H1 (cell line): ENCODE measurements at regions not wholly inside any gene's neighbourhood (a gene's known extent, or its start where the extent isn't known, plus 50 kb on each side); places are given as distances from the start of the nearest gene placed in this dataset.

ENCODE experiments used
- CTCF ChIA-PET: fragments of 300-600 bp; sonication (Branson Sonifier 250); formaldehyde crosslinking; loops from one replicate; lab custom pipeline; 2021; ENCODE audit not compliant: partially characterized antibody; lab: Charles Lee
- POLR2A ChIA-PET: fragments of 300-600 bp; sonication (Branson Sonifier 250); formaldehyde crosslinking; loops from one replicate; lab custom pipeline; 2021; ENCODE audit warnings: inconsistent platforms; ENCODE audit not compliant: partially characterized antibody; lab: Charles Lee
- DNase-seq, 2 experiments: peaks; one replicate each; pipeline versions ENCODE4 v3.0.0 to v3.0.0-alpha.2; 2010 to 2022; ENCODE audit warnings: low spot score in 2 of 2, low read depth in 1 of 2, mixed read lengths in 1 of 2
- FAIRE-seq: peaks from 2 replicates; lab custom pipeline; 2011; peaks lifted over from hg19 to GRCh38; lab: Jason Lieb, UNC
- H2AFZ ChIP-seq: 2 replicates; pipeline ENCODE4 v1.8.1; 2012; ENCODE audit warnings: low read length, inconsistent platforms
- H2AK5ac ChIP-seq: 2 replicates; pipeline ENCODE4 v1.6.1; 2013; ENCODE audit warnings: low read depth, low read length
- H2BK120ac ChIP-seq: replicated peaks from 2 replicates; pipeline ENCODE3; 2013; ENCODE audit warnings: low read depth, low read length, inconsistent platforms
- H2BK12ac ChIP-seq: 2 replicates; pipeline ENCODE4 v1.6.1; 2013; ENCODE audit warnings: low read depth, low read length
- H2BK15ac ChIP-seq: 2 replicates; pipeline ENCODE4 v1.6.1; 2013; ENCODE audit warnings: low read length
- H2BK20ac ChIP-seq: 2 replicates; pipeline ENCODE4 v1.6.1; 2013; ENCODE audit warnings: low read length
- H2BK5ac ChIP-seq: 2 replicates; pipeline ENCODE4 v1.6.1; 2013; ENCODE audit warnings: low read depth, low read length
- H3K14ac ChIP-seq: 2 replicates; pipeline ENCODE4 v1.6.1; 2013; ENCODE audit warnings: inconsistent platforms; ENCODE audit not compliant: insufficient read length
- H3K18ac ChIP-seq: 2 replicates; pipeline ENCODE4 v1.6.1; 2013; ENCODE audit warnings: low read length; ENCODE audit errors: extremely low read depth
- H3K23ac ChIP-seq: 2 replicates; pipeline ENCODE4 v1.6.1; 2013; ENCODE audit warnings: inconsistent platforms; ENCODE audit not compliant: insufficient read length
- H3K23me2 ChIP-seq: 2 replicates; pipeline ENCODE4 v1.6.1; 2013; ENCODE audit warnings: low read depth, low read length
- H3K27ac ChIP-seq: 2 replicates; pipeline ENCODE4 v1.6.1; 2011; ENCODE audit warnings: low read depth, low read length, inconsistent platforms
- H3K27me3 ChIP-seq, 4 experiments: replicated peaks in 1 of 4; 1 replicate in 1 of 4; 2 replicates in 3 of 4; pipeline versions ENCODE4 v1.6.1 to v1.8.1; 2011 to 2013; ENCODE audit warnings: low read length in 3 of 4, mild to moderate bottlenecking in 3 of 4, inconsistent platforms in 2 of 4, mixed read lengths in 2 of 4, moderate library complexity in 1 of 4; ENCODE audit not compliant: control insufficient read depth in 3 of 4, insufficient read depth in 3 of 4; ENCODE audit errors: extremely low read depth in 1 of 4
- H3K36me3 ChIP-seq, 4 experiments: 2 replicates each; pipeline versions ENCODE4 v1.6.1 to v1.8.1; 2011 to 2013; ENCODE audit warnings: mild to moderate bottlenecking in 4 of 4, low read length in 3 of 4, moderate library complexity in 2 of 4, control low read depth in 1 of 4, inconsistent platforms in 1 of 4; ENCODE audit not compliant: insufficient read depth in 4 of 4, control insufficient read depth in 2 of 4
- H3K4ac ChIP-seq: replicated peaks from 2 replicates; pipeline ENCODE3; 2013; ENCODE audit warnings: low read length, low read depth, mixed read lengths, inconsistent platforms; ENCODE audit not compliant: insufficient read length
- H3K4me1 ChIP-seq, 4 experiments: replicated peaks in 1 of 4; 1 replicate in 1 of 4; 2 replicates in 3 of 4; pipeline versions ENCODE4 v1.6.1 to v1.8.1; 2011 to 2013; ENCODE audit warnings: low read length in 3 of 4, inconsistent platforms in 2 of 4, mixed read lengths in 1 of 4; ENCODE audit not compliant: insufficient read depth in 4 of 4, control insufficient read depth in 3 of 4
- H3K4me2 ChIP-seq, 2 experiments: 2 replicates each; pipeline versions ENCODE4 v1.6.1 to v1.8.1; 2011 to 2013; ENCODE audit warnings: low read depth in 2 of 2, low read length in 2 of 2, control low read depth in 1 of 2, inconsistent platforms in 1 of 2, mild to moderate bottlenecking in 1 of 2; ENCODE audit not compliant: insufficient read depth in 1 of 2
- H3K4me3 ChIP-seq, 4 experiments: fragments of 200-600, 300-600 bp in 1 of 4; sonication (generic), shearing (Covaris generic), sonication (Bioruptor Twin) in 1 of 4; 2 replicates each; pipeline versions ENCODE4 v1.5.1 to v1.8.1; 2011 to 2016; ENCODE audit warnings: low read length in 4 of 4, low read depth in 3 of 4, control low read depth in 2 of 4, inconsistent platforms in 2 of 4, mild to moderate bottlenecking in 2 of 4, mixed read lengths in 1 of 4, moderate library complexity in 1 of 4; ENCODE audit not compliant: insufficient read depth in 2 of 4; ENCODE audit errors: extremely low read depth in 1 of 4
- H3K56ac ChIP-seq: replicated peaks from 2 replicates; pipeline ENCODE3; 2013; ENCODE audit warnings: low read depth, mild to moderate bottlenecking, mixed read lengths, low read length, inconsistent platforms; ENCODE audit not compliant: insufficient read length
- H3K79me1 ChIP-seq: 2 replicates; pipeline ENCODE4 v1.6.1; 2013; ENCODE audit warnings: low read depth, low read length, control low read depth
- H3K79me2 ChIP-seq, 2 experiments: 2 replicates each; pipeline versions ENCODE4 v1.6.1 to v1.8.1; 2012 to 2013; ENCODE audit warnings: low read length in 2 of 2, mild to moderate bottlenecking in 2 of 2, inconsistent platforms in 1 of 2; ENCODE audit not compliant: insufficient read depth in 2 of 2, control insufficient read depth in 1 of 2
- H3K9ac ChIP-seq, 4 experiments: replicated peaks in 1 of 4; 1 replicate in 1 of 4; 2 replicates in 3 of 4; pipeline versions ENCODE4 v1.6.1 to v1.8.1; 2011 to 2013; ENCODE audit warnings: low read depth in 3 of 4, low read length in 3 of 4, control low read depth in 2 of 4, mild to moderate bottlenecking in 2 of 4, moderate library complexity in 2 of 4, inconsistent platforms in 1 of 4; ENCODE audit errors: extremely low read depth in 1 of 4
- H3K9me3 ChIP-seq, 2 experiments: 2 replicates each; pipeline versions ENCODE4 v1.6.1 to v1.8.1; 2012 to 2013; ENCODE audit warnings: mild to moderate bottlenecking in 2 of 2, moderate library complexity in 2 of 2, control low read depth in 1 of 2, inconsistent platforms in 1 of 2, low read depth in 1 of 2, low read length in 1 of 2, mixed read lengths in 1 of 2; ENCODE audit not compliant: insufficient read depth in 2 of 2
- H4K20me1 ChIP-seq, 2 experiments: replicated peaks in 1 of 2; 2 replicates each; pipeline versions ENCODE3 to v1.8.1; 2011 to 2013; ENCODE audit warnings: inconsistent platforms in 2 of 2, low read length in 2 of 2, mild to moderate bottlenecking in 1 of 2; ENCODE audit not compliant: insufficient read depth in 2 of 2, control insufficient read depth in 1 of 2
- H4K5ac ChIP-seq: 2 replicates; pipeline ENCODE4 v1.6.1; 2013; ENCODE audit warnings: low read length, low read depth, mixed read lengths, inconsistent platforms; ENCODE audit not compliant: insufficient read length
- H4K8ac ChIP-seq: 2 replicates; pipeline ENCODE4 v1.8.0; 2013; ENCODE audit warnings: mild to moderate bottlenecking, moderate library complexity, low read length, inconsistent platforms; ENCODE audit not compliant: insufficient read depth; ENCODE audit errors: extremely low read depth
- H4K91ac ChIP-seq: replicated peaks from 2 replicates; pipeline ENCODE3; 2013; ENCODE audit warnings: low read length, mixed read lengths, inconsistent platforms; ENCODE audit not compliant: insufficient read length
- ASH2L ChIP-seq: fragments of 200-600, 300-600 bp; sonication (generic); IDR thresholded peaks from one replicate; pipeline ENCODE4 v1.7.1; 2017; ENCODE audit warnings: low read length
- ATF3 ChIP-seq: IDR thresholded peaks from 2 replicates; pipeline ENCODE4 v1.6.1; 2011; ENCODE audit warnings: low read depth, mild to moderate bottlenecking, low read length; ENCODE audit not compliant: insufficient read depth
- BACH1 ChIP-seq: IDR thresholded peaks from 2 replicates; pipeline ENCODE4 v1.6.1; 2012; ENCODE audit warnings: low read length, improper control_type of control experiment
- CEBPB ChIP-seq: IDR thresholded peaks from 2 replicates; pipeline ENCODE4 v1.6.1; 2012; ENCODE audit warnings: low read depth, low read length
- CREB1 ChIP-seq: IDR thresholded peaks from 2 replicates; pipeline ENCODE4 v1.6.1; 2012; ENCODE audit warnings: inconsistent platforms
- CTBP2 ChIP-seq: IDR thresholded peaks from 2 replicates; pipeline ENCODE4 v1.7.0; 2011; ENCODE audit warnings: borderline replicate concordance, mild to moderate bottlenecking, moderate library complexity, mixed read lengths, low read length; ENCODE audit not compliant: insufficient read depth, insufficient read length
- EGR1 ChIP-seq: IDR thresholded peaks from 2 replicates; pipeline ENCODE4 v1.6.1; 2011; ENCODE audit warnings: low read depth, low read length, borderline replicate concordance
- EZH2 ChIP-seq: fragments of 200-600 bp; sonication (generic); IDR thresholded peaks from 2 replicates; pipeline ENCODE4 v1.7.1; 2012; ENCODE audit warnings: low read depth, mild to moderate bottlenecking, moderate library complexity, low read length, inconsistent platforms; ENCODE audit not compliant: severe bottlenecking
- FOSL1 ChIP-seq: IDR thresholded peaks from 2 replicates; pipeline ENCODE4 v1.6.1; 2011; ENCODE audit warnings: mild to moderate bottlenecking, low read depth, low read length, moderate library complexity; ENCODE audit not compliant: insufficient read depth
- KDM1A ChIP-seq: fragments of 200-600, 300-600 bp; sonication (generic); IDR thresholded peaks from 2 replicates; pipeline ENCODE4 v1.7.1; 2016; ENCODE audit warnings: mild to moderate bottlenecking, low read length, borderline replicate concordance
- ZNF274 ChIP-seq: IDR thresholded peaks from 2 replicates; pipeline ENCODE4 v1.7.0; 2012; ENCODE audit warnings: low read length, borderline replicate concordance; ENCODE audit errors: extremely low read depth
- WGBS, 2 experiments: shearing (Covaris generic) in 1 of 2; methylation state at CpG; one replicate each; pipeline versions ENCODE4 v1.1.6 to v1.1.7; 2013 to 2015; ENCODE audit warnings: low lambda C conversion rate in 2 of 2, mixed read lengths in 2 of 2, inconsistent platforms in 1 of 2, low coverage in 1 of 2, missing lambda C conversion rate in 1 of 2; ENCODE audit not compliant: insufficient replicate concordance in 2 of 2, insufficient coverage in 1 of 2, insufficient read length in 1 of 2; ENCODE audit errors: extremely low coverage in 1 of 2, missing lambda C conversion rate in 1 of 2; 5-methylcytosine and 5-hydroxymethylcytosine counted together
- TF ChIP-seq, protein P1 (sequence below): IDR thresholded peaks from 2 replicates; pipeline ENCODE4 v1.6.1; 2012; ENCODE audit warnings: low read length, inconsistent platforms

DNA sequence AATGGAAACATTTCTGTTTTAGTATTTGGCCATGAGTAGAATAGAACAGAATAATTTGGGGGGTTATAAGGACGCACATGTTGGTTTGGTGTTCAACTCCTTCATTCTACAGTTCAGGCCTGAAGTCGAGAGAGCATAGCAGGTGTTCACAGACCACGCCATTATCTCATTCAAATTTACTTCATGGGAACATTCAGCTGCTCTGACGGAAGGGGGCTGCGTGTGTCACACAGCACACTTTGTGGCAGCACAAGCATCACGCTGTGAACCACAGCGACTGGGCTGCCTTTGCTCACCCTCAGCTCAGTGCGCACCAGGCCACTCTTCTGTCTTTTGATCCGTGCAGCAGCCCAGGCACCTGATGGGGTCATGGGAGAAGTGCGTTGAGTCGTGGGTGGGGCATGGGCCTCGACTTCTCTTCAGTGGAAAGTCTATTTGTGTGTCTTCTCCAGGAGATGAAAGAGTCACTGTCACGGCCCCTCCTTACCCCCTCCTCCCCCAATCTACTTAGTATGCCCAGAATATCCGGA is 348.6 kb upstream of the SALL3 start:
- H3K9ac ChIP-seq = no peak overlapping the region
- FAIRE-seq = no peak
- H3K4me1 ChIP-seq = no peaks in the 10 kb centered on the region
- H4K20me1 ChIP-seq = peaks cover 0 to 4% of the 10 kb centered on the region in 2 experiments
- H2BK120ac ChIP-seq = no peak overlapping the region
- no peak overlapping the region for H2BK20ac ChIP-seq
- ChIA-PET CTCF (no interaction called here), POLR2A (no interaction called here)
- no peak overlapping the region for H2BK15ac ChIP-seq
- H4K8ac ChIP-seq = no peak overlapping the region
- H3K18ac ChIP-seq = no peak overlapping the region
- no peak overlapping the region for H4K91ac ChIP-seq
- H3K36me3 ChIP-seq = no peaks in the 10 kb centered on the region; a peak in 1 of 8 replicates
- no peak overlapping the region for H3K4me2 ChIP-seq
- H3K56ac ChIP-seq = no peak overlapping the region
- H2BK12ac ChIP-seq = no peak overlapping the region
- no peak overlapping the region for H2AK5ac ChIP-seq
- H3K4ac ChIP-seq = no peak overlapping the region
- no peak overlapping the region for H3K23ac ChIP-seq
- peaks cover 9 to 12% of the 10 kb centered on the region in 2 experiments; a peak in 2 of 4 replicates for H3K9me3 ChIP-seq
- H4K5ac ChIP-seq = no peak overlapping the region
- H3K79me2 ChIP-seq = no peaks in the 10 kb centered on the region
- H2BK5ac ChIP-seq = no peak overlapping the region
- H3K79me1 ChIP-seq = no peaks in the 10 kb centered on the region
- no peak overlapping the region for H3K27ac ChIP-seq
- no peak for DNase-seq
- peaks cover 4% of the 10 kb centered on the region for H3K23me2 ChIP-seq
- no peak overlapping the region for H2AFZ ChIP-seq
- no peak overlapping the region for H3K14ac ChIP-seq
- no peak overlapping the region for H3K4me3 ChIP-seq
- no peaks in the 10 kb centered on the region for H3K27me3 ChIP-seq
- WGBS, 2 experiments = 95% methylated on average over 14 of the region's 14 CpGs; no CpG with 5 or more reads in 1 of the 2 experiments
- TF ChIP-seq CTBP2 = no peak
- TF ChIP-seq, protein P1, sequence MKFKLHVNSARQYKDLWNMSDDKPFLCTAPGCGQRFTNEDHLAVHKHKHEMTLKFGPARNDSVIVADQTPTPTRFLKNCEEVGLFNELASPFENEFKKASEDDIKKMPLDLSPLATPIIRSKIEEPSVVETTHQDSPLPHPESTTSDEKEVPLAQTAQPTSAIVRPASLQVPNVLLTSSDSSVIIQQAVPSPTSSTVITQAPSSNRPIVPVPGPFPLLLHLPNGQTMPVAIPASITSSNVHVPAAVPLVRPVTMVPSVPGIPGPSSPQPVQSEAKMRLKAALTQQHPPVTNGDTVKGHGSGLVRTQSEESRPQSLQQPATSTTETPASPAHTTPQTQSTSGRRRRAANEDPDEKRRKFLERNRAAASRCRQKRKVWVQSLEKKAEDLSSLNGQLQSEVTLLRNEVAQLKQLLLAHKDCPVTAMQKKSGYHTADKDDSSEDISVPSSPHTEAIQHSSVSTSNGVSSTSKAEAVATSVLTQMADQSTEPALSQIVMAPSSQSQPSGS = no peak
- TF ChIP-seq ASH2L = no peak
- TF ChIP-seq KDM1A = no peak
- no peak for TF ChIP-seq FOSL1
- TF ChIP-seq BACH1 = no peak
- no peak for TF ChIP-seq CREB1
- no peak for TF ChIP-seq EGR1
- TF ChIP-seq CEBPB = no peak
- TF ChIP-seq ZNF274 = no peak
- no peak for TF ChIP-seq ATF3
- no peak for TF ChIP-seq EZH2
